Activated CD8-positive, alpha-beta memory T cell treated with anti-CD3 and anti-CD28 coated beads, Interleukin-2, amount 10 ng/mL, durations not matched to agents 7 days and 5 days (primary cell): ENCODE measurements at regions not wholly inside any gene's neighbourhood (a gene's known extent, or its start where the extent isn't known, plus 50 kb on each side); places are given as distances from the start of the nearest gene placed in this dataset.
"Not testable (repeated sequence)": the region's sequence is repeated elsewhere in the genome, so short reads cannot be mapped to it uniquely, and the experiment has no call there.

ENCODE experiments used
- ATAC-seq: fragments of 150-1000 bp; cut with Tn5 transposase; one replicate; pipeline ENCODE4 v1.10.0; 2021; ENCODE audit warnings: moderate library complexity
- CTCF ChIA-PET: fragments of 350-600 bp; sonication (Branson Sonifier 250); formaldehyde crosslinking; loops from one replicate; lab custom pipeline; 2021; ENCODE audit warnings: antibody characterized with exemption; lab: Charles Lee
- DNase-seq: peaks from one replicate; pipeline ENCODE4 v3.0.0-alpha.2; 2020
- H3K27ac Mint-ChIP-seq: one replicate; pipeline ENCODE4 v1.8.0; 2021; ENCODE audit warnings: mild to moderate bottlenecking, mixed read lengths
- H3K27me3 Mint-ChIP-seq: one replicate; pipeline ENCODE4 v1.8.0; 2021; ENCODE audit warnings: mixed read lengths
- H3K36me3 Mint-ChIP-seq: one replicate; pipeline ENCODE4 v1.8.0; 2021; ENCODE audit warnings: mild to moderate bottlenecking, mixed read lengths
- H3K4me1 Mint-ChIP-seq: one replicate; pipeline ENCODE4 v1.8.0; 2021; ENCODE audit warnings: mixed read lengths
- H3K4me3 Mint-ChIP-seq: one replicate; pipeline ENCODE4 v1.8.0; 2021; ENCODE audit warnings: mild to moderate bottlenecking, moderate library complexity, mixed read lengths
- H3K9me3 Mint-ChIP-seq: one replicate; pipeline ENCODE4 v1.8.0; 2022; ENCODE audit warnings: low read depth, mixed read lengths

DNA sequence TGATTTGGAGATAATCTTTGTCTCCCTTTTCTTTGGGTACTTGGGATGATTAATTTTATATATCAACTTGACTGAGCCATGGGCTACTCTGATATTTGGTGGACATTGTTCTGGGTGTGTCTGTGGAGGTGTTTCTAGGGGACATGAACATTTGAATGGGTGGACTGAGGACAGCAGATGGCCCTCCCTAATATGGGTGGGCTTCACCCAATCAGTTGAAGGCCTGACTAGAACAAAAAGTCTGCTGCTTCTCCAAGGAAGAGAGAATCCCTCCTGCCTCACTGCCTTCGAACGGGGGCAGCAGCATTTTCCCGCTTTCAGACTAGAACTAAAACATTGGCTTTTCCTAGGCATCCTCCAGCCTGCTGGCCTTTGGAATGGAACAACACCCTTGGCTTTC is 73.9 kb upstream of the EMX2 start:
- no peak overlapping the region for H3K27ac Mint-ChIP-seq
- peaks cover 10% of the 10 kb centered on the region for H3K27me3 Mint-ChIP-seq

DNA sequence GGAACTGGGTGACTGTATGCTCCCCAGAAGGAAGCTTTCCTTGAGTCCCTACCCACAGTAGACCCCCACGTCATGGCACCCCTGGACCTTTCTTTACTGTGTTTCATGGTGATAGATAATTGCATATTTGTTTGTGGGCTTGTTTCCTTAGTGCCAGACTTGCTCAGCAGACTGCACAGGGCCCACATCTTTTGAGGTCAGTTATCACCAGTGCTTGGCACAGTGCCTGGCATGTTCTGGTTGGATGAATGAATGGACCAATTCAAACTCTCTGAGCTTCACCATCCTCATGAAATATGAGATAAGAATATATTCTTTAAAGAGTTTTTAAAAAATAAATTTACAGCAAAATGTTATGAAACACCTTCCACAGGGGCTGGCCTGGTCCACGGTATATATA is 78.4 kb upstream of the EMX2 start:
- H3K36me3 Mint-ChIP-seq, result no peaks in the 10 kb centered on the region
- H3K4me1 Mint-ChIP-seq, result no peaks in the 10 kb centered on the region
- ATAC-seq (no peak), DNase-seq (no peak)
- no peaks in the 10 kb centered on the region for H3K9me3 Mint-ChIP-seq
- CTCF ChIA-PET, result no interaction called here
- no peak overlapping the region for H3K27ac Mint-ChIP-seq
- H3K4me3 Mint-ChIP-seq, result no peak overlapping the region
- peaks cover 3% of the 10 kb centered on the region for H3K27me3 Mint-ChIP-seq

More for the DNA sequence above, 73.9 kb upstream of the EMX2 start:
- no peaks in the 10 kb centered on the region for H3K9me3 Mint-ChIP-seq
- no peaks in the 10 kb centered on the region for H3K4me1 Mint-ChIP-seq
- H3K4me3 Mint-ChIP-seq, result no peak overlapping the region
- no peaks in the 10 kb centered on the region for H3K36me3 Mint-ChIP-seq
- DNase-seq (no peak), ATAC-seq (no peak)
- CTCF ChIA-PET, result no interaction called here

DNA sequence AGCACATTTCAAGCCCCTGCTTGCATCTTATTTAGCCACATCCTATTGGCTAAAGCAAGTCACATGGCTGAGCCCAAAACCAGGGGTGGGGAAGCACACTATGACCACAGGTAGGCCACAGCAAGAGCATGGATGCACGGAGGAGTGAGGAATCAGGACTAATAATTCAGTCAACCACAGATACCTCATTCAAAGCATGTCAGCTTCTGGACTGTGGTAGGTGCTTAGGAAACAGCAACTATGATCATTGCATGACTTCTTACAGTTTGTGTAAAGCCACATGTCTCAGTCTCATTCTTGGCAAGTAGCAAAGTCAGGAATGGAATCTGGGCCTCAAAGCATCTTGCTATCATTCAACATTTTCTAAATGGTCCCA is 79.0 kb upstream of the EMX2 start:
- Mint-ChIP-seq H3K9me3 (no peaks in the 10 kb centered on the region), H3K36me3 (no peaks in the 10 kb centered on the region), H3K4me3 (no peak overlapping the region), H3K27me3 (peaks cover 6% of the 10 kb centered on the region), H3K4me1 (no peaks in the 10 kb centered on the region), H3K27ac (no peak overlapping the region)
- CTCF ChIA-PET, result no interaction called here
- ATAC-seq (no peak), DNase-seq (no peak)

DNA sequence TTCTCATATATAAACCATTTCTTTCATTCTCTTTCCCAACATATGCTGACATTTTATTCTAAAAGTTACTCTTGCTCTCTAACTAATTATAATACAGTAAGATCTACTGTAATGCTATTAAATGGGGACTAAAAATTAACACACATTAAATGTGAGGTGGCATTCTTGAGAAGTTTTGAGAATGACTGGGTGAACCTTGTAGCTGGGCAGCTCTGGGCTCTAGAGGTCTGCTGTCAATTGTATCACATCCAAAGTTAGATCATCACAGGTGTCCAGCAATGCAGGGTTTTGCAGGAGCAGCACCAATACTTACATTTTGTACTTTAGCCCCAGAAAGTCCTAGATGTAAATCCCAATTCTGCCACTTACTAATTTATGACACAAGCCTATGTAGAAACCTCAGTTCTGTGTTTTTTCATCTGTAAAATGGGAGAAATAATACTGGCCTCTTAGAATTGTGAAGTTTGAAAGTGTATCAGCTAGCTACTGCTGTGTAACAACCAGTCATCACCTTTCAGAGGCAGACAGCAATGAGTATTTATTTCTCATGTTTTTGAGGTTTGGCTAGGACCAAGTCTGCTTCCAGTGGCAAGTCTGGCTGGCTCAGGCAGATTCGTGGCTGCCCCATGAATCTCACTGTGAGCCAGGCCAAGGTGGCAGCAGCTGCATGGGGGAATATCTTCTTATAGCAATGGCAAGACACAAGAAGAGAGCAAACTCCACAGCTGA is 79.6 kb upstream of the EMX2 start:
- no peak for DNase-seq
- ATAC-seq, result no peak
- H3K4me1 Mint-ChIP-seq, result no peaks in the 10 kb centered on the region
- no peaks in the 10 kb centered on the region for H3K36me3 Mint-ChIP-seq
- CTCF ChIA-PET, result no interaction called here
- no peak overlapping the region for H3K4me3 Mint-ChIP-seq
- H3K27me3 Mint-ChIP-seq, result peaks cover 6% of the 10 kb centered on the region
- no peaks in the 10 kb centered on the region for H3K9me3 Mint-ChIP-seq
- no peak overlapping the region for H3K27ac Mint-ChIP-seq

DNA sequence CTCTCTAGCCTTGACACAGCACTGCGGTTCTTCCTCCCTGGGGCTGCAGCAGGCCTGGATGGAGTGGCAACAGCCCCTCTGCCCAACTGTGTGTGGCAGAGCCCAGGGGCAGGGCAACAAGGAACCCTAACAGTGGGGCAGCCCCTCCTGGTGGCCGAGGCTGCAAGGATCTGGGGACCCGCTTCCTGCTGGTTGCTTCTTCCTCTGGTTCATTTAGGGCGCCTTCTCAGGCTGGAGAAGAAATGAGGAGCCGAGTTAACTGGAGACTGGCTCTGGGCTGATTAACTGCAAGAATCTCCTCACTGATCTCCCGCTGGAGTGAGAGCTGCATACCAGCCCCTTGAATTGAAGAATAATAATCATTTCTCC is 80.1 kb upstream of the EMX2 start:
- no peaks in the 10 kb centered on the region for H3K9me3 Mint-ChIP-seq
- H3K27ac Mint-ChIP-seq, result no peak overlapping the region
- ATAC-seq (no peak), DNase-seq (no peak)
- no peaks in the 10 kb centered on the region for H3K4me1 Mint-ChIP-seq
- H3K36me3 Mint-ChIP-seq, result no peaks in the 10 kb centered on the region
- H3K27me3 Mint-ChIP-seq, result peaks cover 6% of the 10 kb centered on the region
- no peak overlapping the region for H3K4me3 Mint-ChIP-seq
- CTCF ChIA-PET, result no interaction called here

DNA sequence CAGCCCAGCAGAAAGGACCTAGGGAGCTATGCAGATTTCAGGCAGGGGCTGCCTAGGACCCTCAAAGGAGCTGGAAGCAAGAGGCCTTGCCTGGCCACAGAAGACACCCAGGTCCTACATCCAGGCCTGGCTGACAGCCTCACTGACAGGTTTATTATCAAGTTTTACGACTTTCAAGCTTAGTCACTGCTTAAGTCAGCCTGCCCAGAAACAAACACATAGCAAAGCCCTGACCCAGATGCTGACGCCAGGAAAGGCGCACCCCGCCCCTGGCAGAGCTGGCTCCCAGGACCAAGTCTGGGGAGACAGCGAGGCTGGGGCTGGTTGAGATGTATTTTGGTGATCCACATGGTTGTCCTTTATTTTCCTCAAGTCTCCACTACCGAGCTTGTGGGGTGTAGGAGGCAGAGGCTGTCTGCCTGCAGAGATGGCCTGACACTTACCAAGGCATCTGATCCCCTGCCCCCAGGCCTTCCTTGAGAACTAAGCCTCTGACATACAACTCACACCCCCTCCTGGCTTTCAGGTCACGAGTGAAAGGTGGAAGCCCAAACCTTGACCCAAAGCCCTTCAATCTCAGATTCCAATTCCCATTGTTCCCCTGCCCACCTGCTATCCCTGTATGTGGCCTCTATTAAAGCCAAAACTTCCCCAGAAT is 80.7 kb upstream of the EMX2 start:
- no peak overlapping the region for H3K27ac Mint-ChIP-seq
- H3K4me3 Mint-ChIP-seq, result no peak overlapping the region
- ATAC-seq (no peak), DNase-seq (no peak)
- no peaks in the 10 kb centered on the region for H3K36me3 Mint-ChIP-seq
- H3K27me3 Mint-ChIP-seq, result peaks cover 6% of the 10 kb centered on the region
- H3K9me3 Mint-ChIP-seq, result no peaks in the 10 kb centered on the region
- H3K4me1 Mint-ChIP-seq, result no peaks in the 10 kb centered on the region
- CTCF ChIA-PET, result no interaction called here

DNA sequence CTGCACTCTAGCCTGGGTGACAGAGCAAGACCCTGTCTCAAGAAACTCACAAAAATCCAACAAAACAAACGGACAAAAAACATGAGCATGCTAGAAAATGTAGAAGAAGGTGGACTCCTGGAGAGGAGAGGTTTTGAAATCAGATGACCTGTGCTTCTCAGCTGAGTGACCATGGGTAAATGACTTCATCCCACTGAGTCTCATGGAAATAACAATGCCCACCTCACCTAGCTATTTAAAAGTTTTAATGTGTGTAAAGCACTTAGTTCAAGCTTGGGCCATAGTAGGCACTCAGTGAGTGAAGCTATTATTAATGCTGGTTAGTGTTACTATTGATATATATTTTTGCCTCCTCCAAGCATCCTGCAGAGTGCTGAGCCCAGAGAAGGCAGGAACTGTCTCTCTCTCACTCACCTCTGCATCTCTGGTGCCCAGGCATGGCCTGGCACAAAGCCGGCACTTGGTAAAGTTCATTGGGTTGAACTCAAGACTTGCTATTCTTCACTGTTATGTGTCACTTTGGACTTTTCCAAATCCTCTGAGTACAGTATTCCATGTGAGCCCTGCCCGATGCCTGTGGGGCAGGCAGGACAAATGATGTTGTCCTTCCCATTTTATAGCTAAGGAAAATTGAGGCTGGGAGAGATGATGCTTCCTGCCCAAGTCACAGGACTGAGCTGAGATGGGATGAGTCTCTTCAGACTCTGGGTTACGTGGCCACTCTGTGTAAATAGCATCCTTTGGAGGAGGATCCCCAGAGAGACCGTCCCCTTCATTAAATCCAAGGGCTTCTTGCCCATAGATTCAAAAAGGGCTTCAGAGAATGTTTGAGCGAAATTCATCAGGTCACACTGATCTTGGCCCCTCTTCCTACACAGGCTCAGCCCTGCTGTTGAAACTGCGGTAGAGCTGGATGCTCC is 81.4 kb upstream of the EMX2 start:
- CTCF ChIA-PET, result no interaction called here
- H3K4me1 Mint-ChIP-seq, result no peaks in the 10 kb centered on the region
- H3K27me3 Mint-ChIP-seq, result peaks cover 6% of the 10 kb centered on the region
- H3K4me3 Mint-ChIP-seq, result no peak overlapping the region
- H3K36me3 Mint-ChIP-seq, result no peaks in the 10 kb centered on the region
- no peak for DNase-seq
- no peaks in the 10 kb centered on the region for H3K9me3 Mint-ChIP-seq
- no peak overlapping the region for H3K27ac Mint-ChIP-seq
- ATAC-seq, result no peak

DNA sequence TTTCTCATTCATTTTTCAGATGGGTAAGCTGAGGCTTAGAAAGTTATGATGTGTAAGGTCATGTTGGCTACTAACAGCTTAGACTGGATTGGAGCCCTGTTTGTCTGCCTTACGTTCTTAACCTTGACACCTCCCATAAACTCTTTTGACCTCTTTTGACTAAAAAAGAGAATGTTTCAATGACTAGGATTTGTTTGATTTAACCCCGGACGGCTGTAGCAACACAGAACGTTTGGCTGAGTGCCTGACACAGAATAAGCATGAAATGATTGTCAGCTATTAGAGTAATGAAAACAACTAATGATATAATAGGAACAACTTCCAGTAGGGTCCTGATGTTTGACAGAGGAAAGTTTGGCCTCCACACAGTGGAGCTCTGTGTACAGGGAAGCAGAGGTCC is 83.3 kb upstream of the PDZD8 start:
- ATAC-seq (no peak), DNase-seq (no peak)
- CTCF ChIA-PET, result no interaction called here
- no peak overlapping the region for H3K4me3 Mint-ChIP-seq
- H3K4me1 Mint-ChIP-seq, result no peaks in the 10 kb centered on the region
- peaks cover 12% of the 10 kb centered on the region for H3K27me3 Mint-ChIP-seq
- peaks cover under 1% of the 10 kb centered on the region for H3K9me3 Mint-ChIP-seq
- no peaks in the 10 kb centered on the region for H3K36me3 Mint-ChIP-seq
- no peak overlapping the region for H3K27ac Mint-ChIP-seq

DNA sequence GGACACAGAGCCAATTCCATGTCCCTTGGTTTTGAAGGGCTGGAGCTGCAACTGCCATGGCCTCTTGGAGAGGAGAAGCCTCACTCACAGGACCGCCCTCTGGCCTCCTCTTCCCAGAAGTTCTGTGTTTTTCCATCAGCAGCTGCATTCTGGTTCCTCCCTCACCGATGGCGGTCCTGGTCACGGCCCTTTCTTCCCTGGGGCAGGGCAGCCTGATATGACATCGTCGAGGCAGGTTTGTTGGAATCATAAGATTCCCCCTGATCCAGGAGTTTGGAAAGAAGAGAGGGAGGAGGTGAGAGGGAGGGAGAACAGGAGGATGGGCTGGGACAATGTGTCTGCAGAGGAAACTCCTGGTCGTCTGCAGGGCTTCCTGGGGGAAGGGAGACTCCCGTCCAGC is 82.7 kb upstream of the PDZD8 start:
- CTCF ChIA-PET, result interaction anchor here (1.6 kb wide), 1 partner anchor 15 kb away, joined by 3 read pairs; no protein-coding TSS in a partner anchor
- H3K36me3 Mint-ChIP-seq, result no peaks in the 10 kb centered on the region
- DNase-seq (no peak), ATAC-seq (no peak)
- H3K4me1 Mint-ChIP-seq, result no peaks in the 10 kb centered on the region
- peaks cover 12% of the 10 kb centered on the region for H3K27me3 Mint-ChIP-seq
- H3K4me3 Mint-ChIP-seq, result no peak overlapping the region
- peaks cover 6% of the 10 kb centered on the region for H3K9me3 Mint-ChIP-seq
- H3K27ac Mint-ChIP-seq, result no peak overlapping the region

DNA sequence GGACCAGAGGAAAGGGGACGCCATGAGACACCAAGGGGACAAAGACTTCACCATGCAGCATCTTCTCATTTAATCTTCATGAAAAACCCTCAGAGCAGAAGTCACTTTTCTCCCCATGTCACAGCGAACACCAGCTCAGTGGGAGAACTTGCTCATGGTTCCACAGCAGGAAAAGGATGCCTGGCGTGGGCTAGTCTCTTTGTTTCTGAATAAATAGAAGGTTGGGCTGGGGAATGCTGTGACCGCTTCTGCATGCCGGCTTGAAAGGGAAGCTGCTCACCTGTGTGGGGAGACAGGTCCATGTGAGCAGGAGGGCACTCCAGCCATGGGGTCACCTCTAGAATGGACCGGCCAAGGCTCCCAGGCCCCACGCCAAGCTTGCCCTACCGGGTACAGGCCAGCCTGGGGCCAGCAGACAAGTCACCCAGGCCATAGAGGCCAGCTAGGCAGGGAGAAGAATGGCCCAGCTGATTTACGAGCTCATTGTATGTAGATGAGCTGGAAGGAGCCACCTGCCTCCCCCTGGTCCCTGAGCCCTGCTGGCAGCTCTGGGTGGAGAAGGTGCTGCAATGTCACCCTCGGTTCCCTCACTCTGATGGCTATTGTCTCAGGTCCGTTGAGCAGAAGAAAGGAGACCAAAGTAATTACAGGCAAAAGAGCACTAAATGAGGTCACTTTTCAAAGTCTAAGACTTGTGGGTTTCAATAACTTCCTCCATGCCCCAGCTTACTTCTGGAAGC is 82.0 kb upstream of the PDZD8 start:
- CTCF ChIA-PET, result interaction anchor here (1.6 kb wide), 1 partner anchor 14 kb away, joined by 3 read pairs; no protein-coding TSS in a partner anchor
- peaks cover 6% of the 10 kb centered on the region for H3K9me3 Mint-ChIP-seq
- no peak for DNase-seq
- no peaks in the 10 kb centered on the region for H3K36me3 Mint-ChIP-seq
- H3K4me3 Mint-ChIP-seq, result no peak overlapping the region
- ATAC-seq, result no peak
- H3K27me3 Mint-ChIP-seq, result peaks cover 9% of the 10 kb centered on the region
- H3K27ac Mint-ChIP-seq, result no peak overlapping the region
- no peaks in the 10 kb centered on the region for H3K4me1 Mint-ChIP-seq

DNA sequence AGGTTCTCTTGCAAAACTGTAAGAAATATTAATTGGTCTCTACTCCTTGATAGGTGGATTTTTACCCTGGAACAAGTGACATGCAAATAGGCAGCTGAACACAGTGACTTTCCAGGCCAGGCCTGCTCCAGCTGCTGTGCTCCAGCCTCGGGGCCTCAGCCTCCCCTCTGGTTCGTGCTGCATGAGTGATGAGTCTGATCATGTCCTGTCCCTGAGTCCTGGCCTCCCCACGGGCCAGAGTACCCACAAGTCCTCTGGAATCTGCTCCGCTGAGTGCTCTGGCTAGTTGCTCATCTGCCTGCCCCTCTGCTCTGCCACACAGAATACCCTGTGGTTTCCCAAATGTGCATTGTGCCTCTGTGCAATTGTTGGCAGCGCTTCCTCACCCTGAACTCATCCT is 80.1 kb upstream of the PDZD8 start:
- Mint-ChIP-seq H3K27ac (no peak overlapping the region), H3K9me3 (peaks cover 6% of the 10 kb centered on the region), H3K4me3 (no peak overlapping the region), H3K36me3 (no peaks in the 10 kb centered on the region), H3K27me3 (peaks cover 9% of the 10 kb centered on the region), H3K4me1 (no peaks in the 10 kb centered on the region)
- no peak for ATAC-seq
- DNase-seq, result no peak
- CTCF ChIA-PET, result no interaction called here

DNA sequence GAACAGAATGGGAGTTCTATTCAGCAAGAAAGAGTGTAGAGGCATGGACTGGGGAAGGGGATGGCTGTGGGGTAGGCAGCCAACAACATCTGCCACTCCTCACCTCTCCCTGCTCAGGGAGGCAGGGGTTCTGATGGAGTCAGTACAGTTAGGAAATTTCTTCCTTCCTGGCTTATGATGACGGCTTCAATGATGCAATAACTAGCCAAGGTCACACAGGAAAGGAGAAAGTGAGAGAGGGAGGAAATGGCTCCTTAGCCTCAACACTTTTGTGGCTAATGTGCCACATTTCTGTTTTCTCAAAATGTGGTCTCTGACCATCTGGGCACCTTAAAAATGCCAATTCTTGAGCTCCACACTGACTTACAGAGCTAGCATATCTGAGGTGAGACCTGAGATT is 79.3 kb upstream of the PDZD8 start:
- Mint-ChIP-seq H3K4me1 (no peaks in the 10 kb centered on the region), H3K27ac (no peak overlapping the region), H3K36me3 (no peaks in the 10 kb centered on the region), H3K4me3 (no peak overlapping the region), H3K9me3 (peaks cover 6% of the 10 kb centered on the region), H3K27me3 (peaks cover 9% of the 10 kb centered on the region)
- DNase-seq (no peak), ATAC-seq (no peak)
- CTCF ChIA-PET, result no interaction called here

DNA sequence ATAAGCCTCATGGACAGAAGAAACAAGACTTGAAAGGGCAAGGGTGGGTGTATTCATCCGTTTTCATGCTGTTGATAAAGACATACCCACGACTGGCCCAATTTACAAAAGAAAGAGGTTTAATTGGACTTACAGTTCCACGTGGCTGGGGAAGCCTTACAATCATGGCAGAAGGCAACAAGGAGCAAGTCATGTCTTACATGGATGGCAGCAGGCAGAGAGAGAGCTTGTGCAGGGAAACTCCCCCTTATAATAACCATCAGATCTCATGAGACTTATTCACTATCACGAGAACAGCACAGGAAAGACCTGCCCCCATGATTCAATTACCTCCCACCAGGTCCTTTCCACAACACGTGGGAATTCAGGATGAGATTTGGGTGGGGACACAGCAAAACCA is 78.2 kb upstream of the PDZD8 start:
- ATAC-seq, H3K9me3 Mint-ChIP-seq, H3K4me1 Mint-ChIP-seq, CTCF ChIA-PET, H3K27me3 Mint-ChIP-seq, H3K27ac Mint-ChIP-seq, H3K36me3 Mint-ChIP-seq, H3K4me3 Mint-ChIP-seq, DNase-seq: not testable (repeated sequence)
